HG02885 (cell line): ENCODE measurements at regions not wholly inside any gene's neighbourhood (a gene's known extent, or its start where the extent isn't known, plus 50 kb on each side); places are given as distances from the start of the nearest gene placed in this dataset.
A peak's percentile ranks its signal among the peaks of the same experiment; 100 is the strongest.
"Not testable (repeated sequence)": the region's sequence is repeated elsewhere in the genome, so short reads cannot be mapped to it uniquely, and the experiment has no call there.

Source experiments
- ATAC-seq: cut with Tn5 transposase; IDR thresholded peaks from one replicate; pipeline ENCODE4 v1.9.1; 2021; ENCODE audit warnings: mild to moderate bottlenecking; ENCODE audit not compliant: unreplicated experiment, poor library complexity

DNA sequence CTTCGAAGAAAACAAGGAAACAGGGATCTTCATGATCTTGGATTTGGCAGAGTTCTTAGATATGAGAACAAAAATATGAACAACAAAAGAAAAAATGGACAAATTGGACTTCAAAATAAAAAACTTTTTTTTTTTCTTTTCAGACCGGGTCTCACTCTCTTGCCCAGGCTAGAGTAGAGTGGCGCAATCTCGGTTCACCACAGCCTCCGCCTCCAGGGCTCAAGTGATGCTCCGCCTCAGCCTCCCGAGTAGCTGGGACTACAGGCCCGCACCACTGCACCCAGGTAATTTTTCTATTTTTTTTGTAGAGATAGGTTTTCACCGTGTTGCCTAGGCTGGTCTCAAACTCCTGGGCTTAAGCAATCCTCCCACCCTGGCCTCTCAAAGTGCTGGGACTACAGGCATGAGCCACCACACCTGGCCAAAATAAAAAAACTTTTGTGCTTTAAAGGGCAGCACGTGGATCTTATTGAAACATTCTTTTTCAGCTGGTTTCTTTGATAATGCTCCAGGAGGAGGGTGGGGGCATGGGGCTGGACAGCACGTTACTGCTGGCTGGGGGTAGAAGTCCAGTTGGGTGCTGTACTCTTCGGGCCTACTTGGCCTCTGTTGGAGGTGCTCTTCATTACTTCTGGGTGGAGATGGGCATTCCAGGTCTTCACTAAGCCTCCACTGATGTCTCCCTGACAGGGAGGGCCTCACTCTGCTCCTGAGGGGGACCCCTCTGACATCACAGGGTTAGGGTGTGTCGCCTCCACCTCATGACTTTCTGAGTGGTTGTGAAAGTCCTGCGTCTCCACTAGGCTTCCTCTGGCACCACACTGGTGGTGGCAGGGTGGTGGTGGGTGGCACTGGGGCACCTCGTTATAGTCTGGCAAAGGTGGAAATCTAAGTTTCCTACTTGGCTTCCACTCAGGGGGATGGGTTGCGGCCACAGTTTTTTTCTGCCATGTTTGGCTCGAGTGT, 150.5 kb upstream of the XPO1 start:
- ATAC-seq = no peak

GRCh38 chr2:61679096-61679495, 140.9 kb upstream of the XPO1 start:
- ATAC-seq = no peak

DNA sequence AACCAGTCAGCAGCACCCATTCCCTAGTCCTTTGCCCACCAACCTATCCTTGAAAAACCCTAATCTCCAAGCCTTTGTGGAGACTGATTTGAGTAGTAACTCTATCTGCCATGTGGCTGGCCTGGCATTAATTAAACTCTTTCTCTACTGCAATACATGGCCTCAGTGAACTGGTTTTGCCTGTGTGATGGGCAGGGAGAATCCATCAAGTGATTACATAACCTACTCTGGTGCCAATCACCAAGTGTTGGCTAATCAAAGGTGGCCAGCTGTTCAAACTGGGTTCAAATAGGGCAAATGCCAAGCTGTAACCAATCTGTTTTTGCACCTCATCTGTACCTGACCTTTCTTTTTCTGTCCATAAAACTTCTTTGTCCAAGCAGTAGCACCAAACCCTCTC, 139.8 kb upstream of the XPO1 start:
- ATAC-seq = no peak

- ATAC-seq = no peak
These were observed 139.2 kb upstream of the XPO1 start for GRCh38 chr2:61677306-61677705.

DNA sequence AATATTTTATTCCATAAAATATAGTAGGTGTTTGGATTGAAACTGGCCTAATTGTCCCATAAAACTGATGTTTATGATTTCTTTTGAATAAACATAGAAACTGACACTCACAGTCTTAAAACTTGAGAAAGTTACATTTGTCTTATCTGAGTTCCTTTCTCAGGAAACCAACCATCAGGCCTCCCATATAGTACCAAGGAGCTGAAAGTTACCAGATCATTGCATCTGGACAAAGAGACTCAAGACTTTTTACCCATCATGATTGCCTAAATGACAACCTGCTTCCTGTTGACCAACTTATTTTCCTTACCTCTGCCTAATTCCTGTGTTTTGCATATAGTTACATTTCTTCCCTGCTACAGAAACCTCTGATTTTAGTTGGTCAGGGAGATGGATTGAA, 137.0 kb upstream of the XPO1 start:
- no peak for ATAC-seq

- no peak for ATAC-seq
These were observed 133.6 kb upstream of the XPO1 start for GRCh38 chr2:61671561-61672315.

GRCh38 chr2:61670591-61671501, 132.7 kb upstream of the XPO1 start:
- peak; percentile 68 for ATAC-seq

GRCh38 chr2:61664190-61664589, 126.0 kb upstream of the XPO1 start:
- ATAC-seq = no peak

GRCh38 chr2:61662990-61663389, 124.8 kb upstream of the XPO1 start:
- no peak for ATAC-seq

DNA sequence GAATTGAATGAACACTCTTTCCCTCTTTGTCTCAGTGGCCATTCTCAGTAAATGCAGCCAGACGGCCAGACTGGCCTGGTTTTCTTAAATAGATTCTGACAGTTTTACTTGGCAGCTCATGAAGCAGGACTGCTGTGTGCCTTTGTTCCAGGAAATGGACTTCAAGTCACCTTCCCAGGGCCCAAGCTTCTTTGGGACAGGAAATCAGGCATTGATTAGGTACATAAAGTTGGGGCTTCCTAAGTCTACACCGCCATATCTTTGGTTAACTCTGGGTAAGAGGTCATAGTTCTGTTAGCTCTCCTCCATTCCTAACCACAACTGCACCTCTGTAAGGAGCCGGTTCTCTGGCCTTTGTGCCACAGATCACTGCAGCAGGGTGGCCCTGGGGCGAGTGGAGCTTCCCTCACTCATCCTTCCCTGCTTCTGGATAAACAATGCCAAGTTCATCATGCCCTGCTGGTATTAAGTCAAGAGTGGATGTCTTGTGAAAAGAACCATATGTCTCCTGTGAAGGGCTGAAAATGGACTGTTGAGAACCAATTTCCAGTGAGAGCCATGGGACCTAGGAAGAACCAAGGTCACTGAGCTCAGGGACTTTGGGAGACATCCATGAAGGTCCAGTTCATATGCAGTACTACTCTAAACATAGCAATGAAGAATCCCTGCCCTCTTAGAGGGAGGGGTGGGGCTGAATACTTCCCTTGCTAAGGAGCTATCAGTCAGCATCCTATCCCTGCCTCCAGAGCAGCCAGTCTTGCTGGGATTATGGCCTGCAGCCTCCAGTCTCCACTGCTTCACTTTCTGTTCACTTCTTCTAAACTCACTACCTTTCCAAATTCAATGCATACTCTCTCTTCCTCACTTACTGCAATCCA, 122.6 kb upstream of the XPO1 start:
- ATAC-seq = no peak

- ATAC-seq = no peak
These were observed 121.0 kb upstream of the XPO1 start for GRCh38 chr2:61658841-61659780.

GRCh38 chr2:61649946-61650345, 111.8 kb upstream of the XPO1 start:
- ATAC-seq = not testable (repeated sequence)

- ATAC-seq = no peak
These were observed 110.9 kb upstream of the XPO1 start for GRCh38 chr2:61649021-61649420.

- ATAC-seq = no peak
These were observed 108.9 kb upstream of the XPO1 start for GRCh38 chr2:61647044-61647443.

DNA sequence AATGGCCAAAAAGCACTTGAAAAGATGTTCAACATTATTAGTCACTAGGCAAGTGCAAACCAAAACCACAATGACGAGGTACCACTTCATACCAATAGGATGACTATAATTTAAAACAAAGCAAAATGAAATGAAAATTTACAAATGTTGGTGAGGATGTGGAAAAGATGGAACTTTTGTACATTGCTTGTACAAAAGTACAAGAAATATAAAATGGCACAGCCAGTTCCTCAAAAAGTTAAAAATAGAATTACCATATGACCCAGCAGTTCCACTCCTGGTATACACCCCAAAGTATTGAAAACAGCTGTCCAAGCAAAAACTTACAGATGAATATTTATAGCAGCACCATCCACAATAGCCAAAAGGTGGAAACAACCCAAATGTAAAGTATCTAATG, 107.8 kb upstream of the XPO1 start:
- ATAC-seq = no peak

DNA sequence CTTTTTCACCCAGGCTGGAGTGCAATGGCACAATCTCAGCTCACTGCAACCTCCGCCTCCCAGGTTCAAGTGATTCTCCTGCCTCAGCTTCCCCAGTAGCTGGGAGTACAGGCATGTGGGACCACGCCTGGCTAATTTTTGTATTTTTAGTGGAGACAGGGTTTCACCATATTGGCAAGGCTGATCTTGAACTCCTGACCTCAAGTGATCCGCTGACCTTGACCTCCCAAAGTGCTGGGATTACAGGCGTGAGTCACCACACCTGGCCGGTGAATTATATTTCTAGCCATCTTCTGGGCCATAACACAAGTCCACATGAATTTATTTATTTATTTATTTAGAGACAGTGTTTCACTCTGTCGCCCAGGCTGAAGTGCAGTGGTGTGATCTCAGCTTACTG, 105.0 kb upstream of the XPO1 start:
- ATAC-seq = not testable (repeated sequence)

DNA sequence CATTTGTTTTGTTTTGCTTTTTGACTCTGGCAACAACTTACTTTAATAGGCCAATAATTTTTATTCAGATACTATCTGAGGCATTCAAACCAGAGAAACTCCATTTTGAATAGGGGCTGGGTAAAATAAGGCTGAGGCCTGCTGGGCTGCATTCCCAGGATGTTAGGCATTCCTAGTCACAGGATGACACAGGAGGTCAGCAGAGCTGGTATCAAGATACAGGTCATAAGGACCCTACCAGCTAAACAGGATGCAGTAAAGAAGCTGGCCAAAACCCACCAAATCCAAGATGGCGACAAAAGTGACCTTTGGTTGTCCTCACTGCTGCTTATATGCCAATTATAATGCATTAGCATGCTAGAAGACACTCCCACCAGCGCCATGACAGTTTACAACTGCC, 102.2 kb upstream of the XPO1 start:
- ATAC-seq = no peak

DNA sequence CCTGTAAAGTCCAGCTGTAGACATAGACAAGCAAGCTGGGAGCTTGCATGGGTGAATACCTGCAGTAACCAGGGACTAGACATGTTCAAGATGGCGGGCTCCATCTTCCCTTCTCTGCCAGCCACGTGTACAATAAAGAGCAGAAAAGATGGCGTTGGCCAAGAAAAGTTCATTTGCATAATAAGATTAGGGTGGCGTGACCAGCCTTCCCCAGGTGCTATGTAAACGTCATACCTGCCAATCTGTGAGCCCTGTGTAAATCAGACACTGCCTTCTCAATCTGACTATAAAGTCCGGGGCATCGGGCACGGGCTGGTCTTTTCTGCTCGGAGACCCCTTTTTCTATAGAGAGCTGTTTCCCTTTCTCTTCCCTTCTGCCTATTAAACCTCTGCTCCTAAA, 101.6 kb upstream of the XPO1 start:
- ATAC-seq = no peak
